MCF 10A (cell line): ENCODE measurements at regions not wholly inside any gene's neighbourhood (a gene's known extent, or its start where the extent isn't known, plus 50 kb on each side); places are given as distances from the start of the nearest gene placed in this dataset.
A peak's percentile ranks its signal among the peaks of the same experiment; 100 is the strongest.

ENCODE experiments used
- BruUV-seq: library from RNA; stranded (reverse); fragments of 400-500 nt; replicated peaks from 2 replicates; lab custom pipeline; 2021; lab: Mats Ljungman, UMichigan
- CTCF ChIA-PET: fragments of 300-600 bp; sonication (Branson Sonifier 250); formaldehyde crosslinking; extraction: SDS; loops from one replicate; lab custom pipeline; 2021; ENCODE audit warnings: antibody characterized with exemption, inconsistent platforms; lab: Yijun Ruan, JAX
- POLR2A ChIA-PET: fragments of 300-600, 350-650 bp; sonication (Branson Sonifier 250); formaldehyde crosslinking; extraction: SDS; loops from one replicate; lab custom pipeline; 2020; ENCODE audit warnings: antibody characterized with exemption, inconsistent platforms; lab: Yijun Ruan, JAX
- DNase-seq: peaks from one replicate; pipeline ENCODE4 v3.0.0-alpha.2; 2018; ENCODE audit not compliant: unreplicated experiment
- H3K27ac Mint-ChIP-seq: one replicate; pipeline ENCODE4 v1.8.0; 2022; ENCODE audit warnings: mild to moderate bottlenecking, low read depth, mixed read lengths; ENCODE audit not compliant: unreplicated experiment
- H3K27me3 Mint-ChIP-seq: one replicate; pipeline ENCODE4 v1.8.0; 2022; ENCODE audit warnings: mixed read lengths; ENCODE audit not compliant: insufficient read depth, unreplicated experiment
- H3K36me3 Mint-ChIP-seq: one replicate; pipeline ENCODE4 v1.8.0; 2022; ENCODE audit warnings: mild to moderate bottlenecking, moderate library complexity, mixed read lengths; ENCODE audit not compliant: insufficient read depth, unreplicated experiment
- H3K4me1 Mint-ChIP-seq: one replicate; pipeline ENCODE4 v1.8.0; 2022; ENCODE audit warnings: mixed read lengths; ENCODE audit not compliant: insufficient read depth, unreplicated experiment
- H3K4me3 Mint-ChIP-seq: one replicate; pipeline ENCODE4 v1.8.0; 2022; ENCODE audit warnings: mild to moderate bottlenecking, moderate library complexity, mixed read lengths; ENCODE audit not compliant: unreplicated experiment
- H3K9me3 Mint-ChIP-seq: one replicate; pipeline ENCODE4 v1.8.0; 2022; ENCODE audit warnings: mixed read lengths; ENCODE audit not compliant: unreplicated experiment
- intact Hi-C: fragments of 100-400 bp; cut with micrococcal nuclease; formaldehyde crosslinking; loops from 2 replicates; pipeline ENCODE4 v1.14.1; 2022
- TF ChIP-seq, protein P1 (sequence below): fragments of 200-600 bp; IDR thresholded peaks from one replicate; pipeline ENCODE4 v1.8.0; 2022; ENCODE audit warnings: antibody characterized with exemption, mild to moderate bottlenecking; ENCODE audit not compliant: unreplicated experiment

GRCh38 chr7:155373359-155374273, 75.9 kb downstream of the INSIG1 start:
- intact Hi-C loops: no loop called here
- Mint-ChIP-seq H3K36me3 (no peaks in the 10 kb centered on the region), H3K4me3 (no peak overlapping the region), H3K4me1 (no peaks in the 10 kb centered on the region), H3K9me3 (no peaks in the 10 kb centered on the region), H3K27ac (no peak overlapping the region), H3K27me3 (peaks cover 51% of the 10 kb centered on the region)
- TF ChIP-seq, protein P1, sequence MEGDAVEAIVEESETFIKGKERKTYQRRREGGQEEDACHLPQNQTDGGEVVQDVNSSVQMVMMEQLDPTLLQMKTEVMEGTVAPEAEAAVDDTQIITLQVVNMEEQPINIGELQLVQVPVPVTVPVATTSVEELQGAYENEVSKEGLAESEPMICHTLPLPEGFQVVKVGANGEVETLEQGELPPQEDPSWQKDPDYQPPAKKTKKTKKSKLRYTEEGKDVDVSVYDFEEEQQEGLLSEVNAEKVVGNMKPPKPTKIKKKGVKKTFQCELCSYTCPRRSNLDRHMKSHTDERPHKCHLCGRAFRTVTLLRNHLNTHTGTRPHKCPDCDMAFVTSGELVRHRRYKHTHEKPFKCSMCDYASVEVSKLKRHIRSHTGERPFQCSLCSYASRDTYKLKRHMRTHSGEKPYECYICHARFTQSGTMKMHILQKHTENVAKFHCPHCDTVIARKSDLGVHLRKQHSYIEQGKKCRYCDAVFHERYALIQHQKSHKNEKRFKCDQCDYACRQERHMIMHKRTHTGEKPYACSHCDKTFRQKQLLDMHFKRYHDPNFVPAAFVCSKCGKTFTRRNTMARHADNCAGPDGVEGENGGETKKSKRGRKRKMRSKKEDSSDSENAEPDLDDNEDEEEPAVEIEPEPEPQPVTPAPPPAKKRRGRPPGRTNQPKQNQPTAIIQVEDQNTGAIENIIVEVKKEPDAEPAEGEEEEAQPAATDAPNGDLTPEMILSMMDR: no peak
- CTCF ChIA-PET: no interaction called here
- DNase-seq: no peak
- POLR2A ChIA-PET: no interaction called here
- no TSS peak for BruUV-seq

- H3K4me3 Mint-ChIP-seq: no peak overlapping the region
- H3K36me3 Mint-ChIP-seq: no peaks in the 10 kb centered on the region
- ChIA-PET POLR2A (no interaction called here), CTCF (no interaction called here)
- intact Hi-C loops: no loop called here
- H3K27ac Mint-ChIP-seq: no peak overlapping the region
- DNase-seq: no peak
- H3K27me3 Mint-ChIP-seq: peaks cover 60% of the 10 kb centered on the region
- no TSS peak for BruUV-seq
- TF ChIP-seq, protein P1: no peak
- no peaks in the 10 kb centered on the region for H3K9me3 Mint-ChIP-seq
- H3K4me1 Mint-ChIP-seq: no peaks in the 10 kb centered on the region
Measured at GRCh38 chr7:155374276-155375252, 76.9 kb downstream of the INSIG1 start.

GRCh38 chr7:155375337-155376277, 77.9 kb downstream of the INSIG1 start:
- POLR2A ChIA-PET: no interaction called here
- intact Hi-C loops: no loop called here

More at GRCh38 chr7:155375337-155376277, 77.9 kb downstream of the INSIG1 start:
- no TSS peak for BruUV-seq
- Mint-ChIP-seq H3K27me3 (peaks cover 71% of the 10 kb centered on the region), H3K27ac (no peak overlapping the region), H3K36me3 (no peaks in the 10 kb centered on the region), H3K4me1 (peaks cover 6% of the 10 kb centered on the region), H3K9me3 (no peaks in the 10 kb centered on the region), H3K4me3 (no peak overlapping the region)
- CTCF ChIA-PET: no interaction called here
- TF ChIP-seq, protein P1: no peak
- DNase-seq: peak; percentile 14
